ENCODE measurements at regions not wholly inside any gene's neighbourhood (a gene's known extent, or its start where the extent isn't known, plus 50 kb on each side); places are given as distances from the start of the nearest gene placed in this dataset.

DNA sequence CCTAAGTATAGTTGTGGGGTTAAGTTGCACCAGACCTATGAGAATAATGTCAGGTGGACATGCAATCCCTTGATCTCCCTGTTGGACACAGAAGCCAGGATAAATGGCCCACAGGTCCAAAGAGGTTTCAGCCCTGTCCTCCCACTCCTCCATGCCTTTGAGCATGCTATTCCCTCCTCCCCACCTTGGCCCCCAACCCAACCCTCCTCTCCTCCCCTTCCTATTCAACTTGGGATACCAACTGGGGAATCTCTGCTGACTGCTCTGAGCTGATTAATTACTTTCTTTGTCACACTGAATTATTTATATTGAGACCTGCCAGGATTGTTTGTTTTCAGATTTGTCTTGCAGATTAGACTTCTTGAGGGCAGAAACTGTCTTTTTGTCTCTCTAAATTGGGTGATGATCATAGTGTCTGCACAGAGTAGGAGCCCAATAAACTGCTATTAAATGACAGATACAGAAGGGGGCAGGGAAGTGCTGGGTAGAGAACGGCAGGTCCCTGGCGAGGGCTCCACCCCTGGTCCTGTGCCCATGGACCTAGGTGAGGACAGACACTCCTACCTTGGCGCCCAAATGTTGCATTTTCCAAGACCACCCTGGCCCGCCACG, 120.9 kb downstream of the UNC5CL start:
- no peak overlapping the region for H3K4me2 ChIP-seq (ENCODE audit: low read length)
- H3K27me3 ChIP-seq (ENCODE audit: control insufficient read depth, low read length) = peaks cover 6% of the 10 kb centered on the region; the same call in 1 of the 2 replicates
- H3K27ac ChIP-seq (ENCODE audit: low read depth, low read length) = no peak overlapping the region
- H3K9me3 ChIP-seq (ENCODE audit: control insufficient read depth, insufficient read depth, low read length) = no peaks in the 10 kb centered on the region
- no peaks in the 10 kb centered on the region for H3F3A ChIP-seq (ENCODE audit: control insufficient read depth, insufficient read depth)
- no peaks in the 10 kb centered on the region for H3K79me2 ChIP-seq (ENCODE audit: control insufficient read depth, low read length)
- no peak for TF ChIP-seq EZH2phosphoT487 (IDR thresholded peaks at IDR 0.05; ENCODE audit: borderline replicate concordance, low read length)
- TF ChIP-seq, protein P1, sequence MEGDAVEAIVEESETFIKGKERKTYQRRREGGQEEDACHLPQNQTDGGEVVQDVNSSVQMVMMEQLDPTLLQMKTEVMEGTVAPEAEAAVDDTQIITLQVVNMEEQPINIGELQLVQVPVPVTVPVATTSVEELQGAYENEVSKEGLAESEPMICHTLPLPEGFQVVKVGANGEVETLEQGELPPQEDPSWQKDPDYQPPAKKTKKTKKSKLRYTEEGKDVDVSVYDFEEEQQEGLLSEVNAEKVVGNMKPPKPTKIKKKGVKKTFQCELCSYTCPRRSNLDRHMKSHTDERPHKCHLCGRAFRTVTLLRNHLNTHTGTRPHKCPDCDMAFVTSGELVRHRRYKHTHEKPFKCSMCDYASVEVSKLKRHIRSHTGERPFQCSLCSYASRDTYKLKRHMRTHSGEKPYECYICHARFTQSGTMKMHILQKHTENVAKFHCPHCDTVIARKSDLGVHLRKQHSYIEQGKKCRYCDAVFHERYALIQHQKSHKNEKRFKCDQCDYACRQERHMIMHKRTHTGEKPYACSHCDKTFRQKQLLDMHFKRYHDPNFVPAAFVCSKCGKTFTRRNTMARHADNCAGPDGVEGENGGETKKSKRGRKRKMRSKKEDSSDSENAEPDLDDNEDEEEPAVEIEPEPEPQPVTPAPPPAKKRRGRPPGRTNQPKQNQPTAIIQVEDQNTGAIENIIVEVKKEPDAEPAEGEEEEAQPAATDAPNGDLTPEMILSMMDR (IDR thresholded peaks at IDR 0.05; ENCODE audit: low read depth, low read length, poor library complexity, severe bottlenecking) = no peak
- no peaks in the 10 kb centered on the region for H4K20me1 ChIP-seq (ENCODE audit: control insufficient read depth, insufficient read depth, low read depth, low read length)
- no peak overlapping the region for H3K4me3 ChIP-seq (ENCODE audit: low read length)
- no peaks in the 10 kb centered on the region for H3K9me2 ChIP-seq (replicated peaks; ENCODE audit: control insufficient read depth, low read length)
- H3K36me3 ChIP-seq (ENCODE audit: control insufficient read depth, low read length) = no peaks in the 10 kb centered on the region
- H3K4me1 ChIP-seq (ENCODE audit: control insufficient read depth, low read length) = no peaks in the 10 kb centered on the region

DNA sequence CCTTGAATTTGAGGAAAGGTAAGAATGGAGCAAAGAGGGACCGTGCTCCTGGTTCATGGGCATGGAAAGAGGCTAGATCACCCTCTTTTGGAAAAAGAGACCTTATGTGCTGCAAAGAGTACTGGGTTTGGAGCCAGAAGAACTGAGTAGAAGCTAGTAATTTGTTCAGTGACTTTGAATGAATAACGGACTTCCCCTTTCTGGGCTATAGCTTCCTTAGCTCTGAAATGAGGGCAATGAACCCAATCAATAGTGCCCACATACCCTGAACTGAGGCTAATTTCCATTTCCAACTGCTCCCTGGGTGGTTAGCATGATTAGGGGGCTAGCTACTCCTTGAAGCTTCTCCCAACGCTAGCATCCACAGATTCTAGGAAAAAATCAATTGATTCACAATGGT, 121.4 kb downstream of the UNC5CL start:
- H3K27me3 ChIP-seq (ENCODE audit: control insufficient read depth, low read length) = peaks cover 6% of the 10 kb centered on the region; the same call in 1 of the 2 replicates
- no peaks in the 10 kb centered on the region for H3K79me2 ChIP-seq (ENCODE audit: control insufficient read depth, low read length)
- no peak overlapping the region for H3K4me2 ChIP-seq (ENCODE audit: low read length)
- no peak for TF ChIP-seq EZH2phosphoT487 (IDR thresholded peaks at IDR 0.05; ENCODE audit: borderline replicate concordance, low read length)
- no peaks in the 10 kb centered on the region for H3F3A ChIP-seq (ENCODE audit: control insufficient read depth, insufficient read depth)
- H3K9me3 ChIP-seq (ENCODE audit: control insufficient read depth, insufficient read depth, low read length) = no peaks in the 10 kb centered on the region
- H3K36me3 ChIP-seq (ENCODE audit: control insufficient read depth, low read length) = no peaks in the 10 kb centered on the region
- H3K4me3 ChIP-seq (ENCODE audit: low read length) = no peak overlapping the region
- no peak overlapping the region for H3K27ac ChIP-seq (ENCODE audit: low read depth, low read length)
- H3K9me2 ChIP-seq (replicated peaks; ENCODE audit: control insufficient read depth, low read length) = no peaks in the 10 kb centered on the region
- H3K4me1 ChIP-seq (ENCODE audit: control insufficient read depth, low read length) = no peaks in the 10 kb centered on the region
- H4K20me1 ChIP-seq (ENCODE audit: control insufficient read depth, insufficient read depth, low read depth, low read length) = no peaks in the 10 kb centered on the region

DNA sequence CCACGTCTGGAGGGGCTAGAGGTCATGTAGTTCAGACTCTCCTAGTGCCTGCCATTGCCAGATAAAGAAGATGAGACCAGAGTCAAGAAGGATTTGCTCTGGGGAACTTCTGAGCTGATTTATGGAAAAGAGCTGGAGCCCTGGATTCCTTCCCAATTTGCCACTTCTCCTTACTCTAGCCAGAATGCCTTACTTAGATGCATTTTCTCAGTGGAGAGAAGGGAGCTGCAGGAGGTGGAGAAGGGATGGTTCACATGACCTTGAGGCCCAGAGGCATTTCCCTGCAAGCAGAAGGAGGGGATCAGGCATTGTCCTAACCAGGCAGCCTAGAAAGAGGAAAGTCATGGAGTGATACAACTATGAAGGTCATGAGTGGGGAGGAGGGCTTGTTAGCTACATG, 122.2 kb downstream of the UNC5CL start:
- H3K4me1 ChIP-seq (ENCODE audit: control insufficient read depth, low read length) = no peaks in the 10 kb centered on the region
- H3K27me3 ChIP-seq (ENCODE audit: control insufficient read depth, low read length) = peaks cover 6% of the 10 kb centered on the region; the same call in 1 of the 2 replicates
- no peak for TF ChIP-seq EZH2phosphoT487 (IDR thresholded peaks at IDR 0.05; ENCODE audit: borderline replicate concordance, low read length)
- TF ChIP-seq, protein P1 (IDR thresholded peaks at IDR 0.05; ENCODE audit: low read depth, low read length, poor library complexity, severe bottlenecking) = no peak
- no peaks in the 10 kb centered on the region for H3K9me2 ChIP-seq (replicated peaks; ENCODE audit: control insufficient read depth, low read length)
- no peak overlapping the region for H3K27ac ChIP-seq (ENCODE audit: low read depth, low read length)
- no peaks in the 10 kb centered on the region for H4K20me1 ChIP-seq (ENCODE audit: control insufficient read depth, insufficient read depth, low read depth, low read length)
- H3K9me3 ChIP-seq (ENCODE audit: control insufficient read depth, insufficient read depth, low read length) = no peaks in the 10 kb centered on the region
- no peaks in the 10 kb centered on the region for H3K79me2 ChIP-seq (ENCODE audit: control insufficient read depth, low read length)
- H3K36me3 ChIP-seq (ENCODE audit: control insufficient read depth, low read length) = no peaks in the 10 kb centered on the region
- H3F3A ChIP-seq (ENCODE audit: control insufficient read depth, insufficient read depth) = no peaks in the 10 kb centered on the region
- no peak overlapping the region for H3K4me2 ChIP-seq (ENCODE audit: low read length)
- H3K4me3 ChIP-seq (ENCODE audit: low read length) = no peak overlapping the region

DNA sequence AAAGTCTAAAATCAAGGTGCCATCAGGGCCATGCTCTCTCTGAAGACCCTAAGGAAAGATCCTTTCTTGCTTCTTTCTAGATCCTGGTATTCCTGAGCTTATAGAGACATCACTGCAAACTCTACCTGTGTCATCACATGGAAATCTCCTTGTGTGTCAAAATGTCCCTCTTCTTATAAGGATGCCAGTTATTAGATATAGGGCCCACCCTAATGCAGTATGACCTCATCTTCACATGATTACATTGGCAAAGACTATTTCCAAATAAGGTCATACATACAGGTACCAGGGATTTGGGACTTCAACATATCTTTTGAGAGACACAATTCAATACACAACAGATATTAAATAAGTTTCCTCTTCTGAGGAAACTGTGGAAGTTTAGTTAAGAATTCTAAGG, 123.9 kb downstream of the UNC5CL start:
- Histone ChIP-seq H3K27me3 (ENCODE audit: control insufficient read depth, low read length) (peaks cover 16% of the 10 kb centered on the region; the same call in 1 of the 2 replicates), H3K9me2 (replicated peaks; ENCODE audit: control insufficient read depth, low read length) (no peaks in the 10 kb centered on the region), H4K20me1 (ENCODE audit: control insufficient read depth, insufficient read depth, low read depth, low read length) (no peaks in the 10 kb centered on the region), H3K4me3 (ENCODE audit: low read length) (no peak overlapping the region), H3F3A (ENCODE audit: control insufficient read depth, insufficient read depth) (no peaks in the 10 kb centered on the region), H3K4me1 (ENCODE audit: control insufficient read depth, low read length) (no peaks in the 10 kb centered on the region), H3K79me2 (ENCODE audit: control insufficient read depth, low read length) (no peaks in the 10 kb centered on the region), H3K4me2 (ENCODE audit: low read length) (no peak overlapping the region), H3K9me3 (ENCODE audit: control insufficient read depth, insufficient read depth, low read length) (no peaks in the 10 kb centered on the region), H3K27ac (ENCODE audit: low read depth, low read length) (no peak overlapping the region), H3K36me3 (ENCODE audit: control insufficient read depth, low read length) (no peaks in the 10 kb centered on the region)
- TF ChIP-seq, protein P1 (IDR thresholded peaks at IDR 0.05; ENCODE audit: low read depth, low read length, poor library complexity, severe bottlenecking) = no peak
- no peak for TF ChIP-seq EZH2phosphoT487 (IDR thresholded peaks at IDR 0.05; ENCODE audit: borderline replicate concordance, low read length)

Data from DOHH2 (cell line).